ENCODE measurements at regions not wholly inside any gene's neighbourhood (a gene's known extent, or its start where the extent isn't known, plus 50 kb on each side); places are given as distances from the start of the nearest gene placed in this dataset.

DNA sequence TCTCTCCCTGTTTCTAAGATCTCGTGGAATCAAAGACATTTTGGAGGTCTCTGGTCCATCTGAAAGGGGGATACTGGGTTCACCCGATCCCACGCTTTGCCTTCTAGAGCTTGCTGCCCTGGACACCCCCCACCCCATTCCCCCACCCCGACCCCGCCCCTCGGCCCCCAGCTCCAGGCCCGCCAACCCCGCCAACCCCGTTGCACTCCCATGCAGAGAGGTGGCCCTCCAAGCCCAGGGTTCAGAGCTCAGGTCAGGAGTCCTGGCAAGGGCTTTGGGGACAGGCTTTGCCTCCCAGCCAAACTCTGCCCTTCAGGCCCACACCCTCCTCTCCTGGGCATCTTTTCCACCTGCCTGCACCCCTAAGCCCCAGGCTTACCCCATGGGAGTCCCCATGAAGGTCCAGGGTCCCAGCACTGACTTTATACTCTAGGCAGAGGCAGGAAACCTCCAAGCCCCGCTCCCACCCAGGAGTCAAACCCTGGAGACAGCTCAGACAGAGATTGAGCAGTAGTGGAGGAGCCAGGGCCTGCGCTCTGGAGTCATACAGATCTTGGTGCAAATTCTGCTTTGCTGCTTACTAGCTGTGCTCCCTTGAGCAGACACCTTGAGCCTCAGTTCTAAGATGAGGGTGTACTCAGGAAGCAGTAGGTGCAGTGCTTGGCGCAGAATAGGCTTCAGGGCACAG, 155.9 kb downstream of the FOXD2 start:
- TF ChIP-seq, protein P1, sequence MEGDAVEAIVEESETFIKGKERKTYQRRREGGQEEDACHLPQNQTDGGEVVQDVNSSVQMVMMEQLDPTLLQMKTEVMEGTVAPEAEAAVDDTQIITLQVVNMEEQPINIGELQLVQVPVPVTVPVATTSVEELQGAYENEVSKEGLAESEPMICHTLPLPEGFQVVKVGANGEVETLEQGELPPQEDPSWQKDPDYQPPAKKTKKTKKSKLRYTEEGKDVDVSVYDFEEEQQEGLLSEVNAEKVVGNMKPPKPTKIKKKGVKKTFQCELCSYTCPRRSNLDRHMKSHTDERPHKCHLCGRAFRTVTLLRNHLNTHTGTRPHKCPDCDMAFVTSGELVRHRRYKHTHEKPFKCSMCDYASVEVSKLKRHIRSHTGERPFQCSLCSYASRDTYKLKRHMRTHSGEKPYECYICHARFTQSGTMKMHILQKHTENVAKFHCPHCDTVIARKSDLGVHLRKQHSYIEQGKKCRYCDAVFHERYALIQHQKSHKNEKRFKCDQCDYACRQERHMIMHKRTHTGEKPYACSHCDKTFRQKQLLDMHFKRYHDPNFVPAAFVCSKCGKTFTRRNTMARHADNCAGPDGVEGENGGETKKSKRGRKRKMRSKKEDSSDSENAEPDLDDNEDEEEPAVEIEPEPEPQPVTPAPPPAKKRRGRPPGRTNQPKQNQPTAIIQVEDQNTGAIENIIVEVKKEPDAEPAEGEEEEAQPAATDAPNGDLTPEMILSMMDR (IDR thresholded peaks at IDR 0.05), result no peak
- no peak for TF ChIP-seq POLR2AphosphoS5 (IDR thresholded peaks at IDR 0.05)

All from gastroesophageal sphincter (tissue), 3 donors.